Cardiac muscle cell (in vitro differentiated cells and primary cell): ENCODE measurements at regions not wholly inside any gene's neighbourhood (a gene's known extent, or its start where the extent isn't known, plus 50 kb on each side); places are given as distances from the start of the nearest gene placed in this dataset.

Source experiments
- DNase-seq, 2 donors: peaks; one replicate each; pipeline versions ENCODE4 v3.0.0 to v3.0.0-alpha.2; 2010 to 2017; ENCODE audit warnings: low read depth in 1 of 2, low spot score in 1 of 2
- H3K27ac ChIP-seq: fragments of 200-600 bp; sonication (generic); 2 replicates; pipeline ENCODE4 v1.5.1; 2016
- H3K27me3 ChIP-seq: fragments of 200-600 bp; sonication (generic); 2 replicates; pipeline ENCODE4 v1.6.0; 2016; ENCODE audit warnings: control low read depth
- H3K36me3 ChIP-seq: fragments of 200-600 bp; sonication (generic); 2 replicates; pipeline ENCODE4 v1.5.1; 2016; ENCODE audit warnings: control low read depth
- H3K4me1 ChIP-seq: fragments of 200-600 bp; sonication (generic); 2 replicates; pipeline ENCODE4 v1.8.1; 2017; ENCODE audit warnings: low read depth, mild to moderate bottlenecking, mixed run types
- H3K4me3 ChIP-seq: fragments of 200-600 bp; sonication (generic); 2 replicates; pipeline ENCODE4 v1.5.1; 2016; ENCODE audit warnings: mild to moderate bottlenecking
- H3K9me3 ChIP-seq: fragments of 200-600 bp; sonication (generic); 2 replicates; pipeline ENCODE4 v1.5.1; 2017; ENCODE audit warnings: low read depth, mild to moderate bottlenecking, control low read depth
- CTCF ChIP-seq: IDR thresholded peaks from 2 replicates; pipeline ENCODE4 v1.5.1; 2012; ENCODE audit warnings: low read depth, mild to moderate bottlenecking, low read length

- Histone ChIP-seq H3K4me1 (no peaks in the 10 kb centered on the region), H3K27ac (no peak overlapping the region), H3K27me3 (no peaks in the 10 kb centered on the region), H3K36me3 (no peaks in the 10 kb centered on the region), H3K4me3 (no peak overlapping the region), H3K9me3 (no peaks in the 10 kb centered on the region)
- no peak for TF ChIP-seq CTCF
- no peak for DNase-seq
Observed at GRCh38 chr18:34094148-34094547, 130.6 kb downstream of the NOL4 start.

- Histone ChIP-seq H3K27ac (no peak overlapping the region), H3K4me3 (no peak overlapping the region), H3K27me3 (no peaks in the 10 kb centered on the region), H3K9me3 (no peaks in the 10 kb centered on the region), H3K4me1 (no peaks in the 10 kb centered on the region), H3K36me3 (no peaks in the 10 kb centered on the region)
- no peak for TF ChIP-seq CTCF
- no peak for DNase-seq
Observed at GRCh38 chr18:34092796-34093195, 131.9 kb downstream of the NOL4 start.

- H3K27me3 ChIP-seq = no peaks in the 10 kb centered on the region
- no peak for DNase-seq
- no peaks in the 10 kb centered on the region for H3K9me3 ChIP-seq
- H3K27ac ChIP-seq = no peak overlapping the region
- TF ChIP-seq CTCF = no peak
- H3K4me1 ChIP-seq = no peaks in the 10 kb centered on the region
- no peaks in the 10 kb centered on the region for H3K36me3 ChIP-seq
- H3K4me3 ChIP-seq = no peak overlapping the region
Observed at GRCh38 chr18:34086370-34086769, 138.3 kb downstream of the NOL4 start.

- Histone ChIP-seq H3K9me3 (no peaks in the 10 kb centered on the region), H3K27me3 (no peaks in the 10 kb centered on the region), H3K27ac (no peak overlapping the region), H3K4me3 (no peak overlapping the region), H3K36me3 (no peaks in the 10 kb centered on the region), H3K4me1 (no peaks in the 10 kb centered on the region)
- TF ChIP-seq CTCF = no peak
- no peak for DNase-seq
Observed at GRCh38 chr18:34085140-34085739, 139.5 kb downstream of the NOL4 start.

GRCh38 chr18:34084635-34085034 lies 140.1 kb downstream of the NOL4 start:
- Histone ChIP-seq H3K27me3 (no peaks in the 10 kb centered on the region), H3K4me3 (no peak overlapping the region), H3K27ac (no peak overlapping the region), H3K9me3 (no peaks in the 10 kb centered on the region), H3K4me1 (no peaks in the 10 kb centered on the region), H3K36me3 (no peaks in the 10 kb centered on the region)
- DNase-seq = no peak
- TF ChIP-seq CTCF = no peak
